WTC11 (cell line): ENCODE measurements at regions not wholly inside any gene's neighbourhood (a gene's known extent, or its start where the extent isn't known, plus 50 kb on each side); places are given as distances from the start of the nearest gene placed in this dataset.

Experiments
- ATAC-seq: fragments of 200-7000 bp; cut with Tn5 transposase; 2 replicates; pipeline ENCODE4 v1.10.0; 2021; ENCODE audit warnings: mild to moderate bottlenecking, moderate library complexity
- CTCF ChIA-PET: fragments of 300-600 bp; sonication (Branson Sonifier 250); formaldehyde crosslinking; loops from one replicate; lab custom pipeline; 2021; ENCODE audit warnings: antibody characterized with exemption; lab: Charles Lee
- POLR2A ChIA-PET: fragments of 350-600 bp; sonication (Branson Sonifier 250); formaldehyde crosslinking; loops from one replicate; lab custom pipeline; 2021; ENCODE audit warnings: antibody characterized with exemption; lab: Charles Lee
- DNase-seq: peaks from one replicate; pipeline ENCODE4 v3.0.0; 2021; ENCODE audit warnings: low spot score
- H3K27ac Mint-ChIP-seq: 2 replicates; pipeline ENCODE4 v1.8.0; 2021; ENCODE audit warnings: mixed read lengths
- H3K27me3 Mint-ChIP-seq: 2 replicates; pipeline ENCODE4 v1.8.0; 2021; ENCODE audit warnings: low read depth, mild to moderate bottlenecking, moderate library complexity, mixed read lengths
- H3K36me3 Mint-ChIP-seq: 2 replicates; pipeline ENCODE4 v1.8.0; 2021; ENCODE audit warnings: mixed read lengths
- H3K4me1 Mint-ChIP-seq: 2 replicates; pipeline ENCODE4 v1.8.0; 2022; ENCODE audit warnings: mixed read lengths
- H3K4me3 Mint-ChIP-seq: 2 replicates; pipeline ENCODE4 v1.8.0; 2021; ENCODE audit warnings: mild to moderate bottlenecking, moderate library complexity, mixed read lengths
- H3K9me3 Mint-ChIP-seq: 2 replicates; pipeline ENCODE4 v1.8.0; 2021; ENCODE audit warnings: mixed read lengths
- AR ChIP-seq: fragments of 250-450 bp; sonication (Bioruptor Pico); IDR thresholded peaks from 2 replicates; pipeline ENCODE4 v1.9.0; 2021; ENCODE audit warnings: mild to moderate bottlenecking
- ARID4B ChIP-seq: sonication (generic); formaldehyde crosslinking; IDR thresholded peaks from 2 replicates; pipeline ENCODE4 v1.8.0; 2023; ENCODE audit warnings: missing genetic modification reagents, mild to moderate bottlenecking, borderline replicate concordance
- CREM ChIP-seq: sonication (generic); formaldehyde crosslinking; IDR thresholded peaks from 2 replicates; pipeline ENCODE4 v1.8.1; 2022; ENCODE audit warnings: mild to moderate bottlenecking, missing genetic modification reagents, moderate library complexity
- FOXP4 ChIP-seq: sonication (generic); formaldehyde crosslinking; IDR thresholded peaks from 2 replicates; pipeline ENCODE4 v1.8.0; 2022; ENCODE audit warnings: mild to moderate bottlenecking, missing genetic modification reagents
- IRF2 ChIP-seq: sonication (generic); formaldehyde crosslinking; IDR thresholded peaks from 2 replicates; pipeline ENCODE4 v1.8.0; 2022; ENCODE audit warnings: low read depth, missing genetic modification reagents, borderline replicate concordance
- MXD4 ChIP-seq: fragments of 250-450 bp; sonication (Bioruptor Pico); IDR thresholded peaks from 2 replicates; pipeline ENCODE4 v1.8.0; 2021; ENCODE audit warnings: mild to moderate bottlenecking, moderate library complexity, borderline replicate concordance
- MYBL2 ChIP-seq: sonication (generic); formaldehyde crosslinking; IDR thresholded peaks from 2 replicates; pipeline ENCODE4 v1.8.1; 2023; ENCODE audit warnings: mild to moderate bottlenecking, moderate library complexity, missing genetic modification reagents
- NR1H2 ChIP-seq: sonication (generic); formaldehyde crosslinking; IDR thresholded peaks from 2 replicates; pipeline ENCODE4 v1.9.0; 2021; ENCODE audit warnings: mild to moderate bottlenecking, moderate library complexity, missing genetic modification reagents
- TP53 ChIP-seq: sonication (generic); formaldehyde crosslinking; IDR thresholded peaks from 2 replicates; pipeline ENCODE4 v1.8.1; 2023; ENCODE audit warnings: mild to moderate bottlenecking, missing genetic modification reagents
- ZNF138 ChIP-seq: sonication (generic); formaldehyde crosslinking; conservative IDR thresholded peaks from 2 replicates; pipeline ENCODE4 v1.8.1; 2022; ENCODE audit warnings: mild to moderate bottlenecking, moderate library complexity, missing genetic modification reagents
- TF ChIP-seq, protein P1 (sequence below): sonication (generic); formaldehyde crosslinking; IDR thresholded peaks from 2 replicates; pipeline ENCODE4 v1.8.0; 2023; ENCODE audit warnings: missing genetic modification reagents
- TF ChIP-seq, protein P2 (sequence below): sonication (generic); formaldehyde crosslinking; IDR thresholded peaks from 2 replicates; pipeline ENCODE4 v1.8.1; 2022; ENCODE audit warnings: mild to moderate bottlenecking, moderate library complexity, missing genetic modification reagents
- TF ChIP-seq, protein P3 (sequence below): sonication (generic); formaldehyde crosslinking; IDR thresholded peaks from 2 replicates; pipeline ENCODE4 v1.8.1; 2022; ENCODE audit warnings: low read depth, mild to moderate bottlenecking, moderate library complexity, missing genetic modification reagents, borderline replicate concordance
- TF ChIP-seq, protein P4 (sequence below): sonication (generic); formaldehyde crosslinking; IDR thresholded peaks from 2 replicates; pipeline ENCODE4 v1.8.1; 2022; ENCODE audit warnings: mild to moderate bottlenecking, missing genetic modification reagents, moderate library complexity, borderline replicate concordance

DNA sequence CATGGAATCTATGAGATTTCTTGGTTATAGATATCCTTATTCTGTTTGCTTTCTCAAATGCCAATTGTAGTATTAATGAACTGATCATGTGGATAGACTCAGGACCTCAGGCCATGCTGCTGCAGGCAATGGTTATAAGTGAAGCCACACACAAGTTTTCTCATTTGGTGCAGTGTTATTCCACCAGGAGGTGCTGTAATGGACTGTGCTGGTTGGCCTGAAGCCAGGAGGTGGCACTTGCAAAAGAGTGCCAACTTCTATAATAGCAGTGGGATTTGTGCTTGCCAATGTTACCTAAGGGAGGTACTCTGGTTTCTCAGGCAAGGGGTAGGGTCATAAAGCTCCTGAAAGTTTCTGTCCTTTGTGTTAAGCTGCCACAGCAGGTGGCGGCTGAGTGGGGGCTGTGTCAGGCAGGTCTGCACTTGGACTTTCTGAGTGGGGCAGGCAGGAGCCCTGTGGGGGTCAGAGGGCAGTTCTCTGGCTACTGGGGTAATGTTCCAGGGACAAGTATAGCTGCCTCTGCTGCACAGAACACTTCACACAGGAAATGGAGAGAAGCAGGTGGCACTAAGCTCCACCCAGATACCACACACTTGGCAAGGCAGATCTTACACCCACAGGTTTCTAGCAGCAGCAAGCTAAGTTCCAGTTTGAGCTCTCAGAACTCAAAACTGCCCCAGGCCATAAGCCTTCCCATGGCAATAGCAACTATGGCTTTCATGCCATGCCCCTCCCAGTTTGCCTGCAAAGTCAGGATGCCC lies 352.6 kb upstream of the CWC22 start (continued):
- TF ChIP-seq ARID4B (CRISPR knock-in tag), result no peak
- no peak for TF ChIP-seq FOXP4 (CRISPR knock-in tag)
- no peak for TF ChIP-seq NR1H2 (CRISPR knock-in tag)
- TF ChIP-seq, protein P1, sequence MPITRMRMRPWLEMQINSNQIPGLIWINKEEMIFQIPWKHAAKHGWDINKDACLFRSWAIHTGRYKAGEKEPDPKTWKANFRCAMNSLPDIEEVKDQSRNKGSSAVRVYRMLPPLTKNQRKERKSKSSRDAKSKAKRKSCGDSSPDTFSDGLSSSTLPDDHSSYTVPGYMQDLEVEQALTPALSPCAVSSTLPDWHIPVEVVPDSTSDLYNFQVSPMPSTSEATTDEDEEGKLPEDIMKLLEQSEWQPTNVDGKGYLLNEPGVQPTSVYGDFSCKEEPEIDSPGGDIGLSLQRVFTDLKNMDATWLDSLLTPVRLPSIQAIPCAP, result no peak
- no peak for TF ChIP-seq TP53
- TF ChIP-seq MXD4 (CRISPR knock-in tag), result no peak
- TF ChIP-seq MYBL2 (CRISPR knock-in tag), result no peak
- no peak for TF ChIP-seq IRF2 (CRISPR knock-in tag)
- TF ChIP-seq, protein P2, sequence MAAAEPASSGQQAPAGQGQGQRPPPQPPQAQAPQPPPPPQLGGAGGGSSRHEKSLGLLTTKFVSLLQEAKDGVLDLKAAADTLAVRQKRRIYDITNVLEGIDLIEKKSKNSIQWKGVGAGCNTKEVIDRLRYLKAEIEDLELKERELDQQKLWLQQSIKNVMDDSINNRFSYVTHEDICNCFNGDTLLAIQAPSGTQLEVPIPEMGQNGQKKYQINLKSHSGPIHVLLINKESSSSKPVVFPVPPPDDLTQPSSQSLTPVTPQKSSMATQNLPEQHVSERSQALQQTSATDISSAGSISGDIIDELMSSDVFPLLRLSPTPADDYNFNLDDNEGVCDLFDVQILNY (CRISPR knock-in tag), result no peak

DNA sequence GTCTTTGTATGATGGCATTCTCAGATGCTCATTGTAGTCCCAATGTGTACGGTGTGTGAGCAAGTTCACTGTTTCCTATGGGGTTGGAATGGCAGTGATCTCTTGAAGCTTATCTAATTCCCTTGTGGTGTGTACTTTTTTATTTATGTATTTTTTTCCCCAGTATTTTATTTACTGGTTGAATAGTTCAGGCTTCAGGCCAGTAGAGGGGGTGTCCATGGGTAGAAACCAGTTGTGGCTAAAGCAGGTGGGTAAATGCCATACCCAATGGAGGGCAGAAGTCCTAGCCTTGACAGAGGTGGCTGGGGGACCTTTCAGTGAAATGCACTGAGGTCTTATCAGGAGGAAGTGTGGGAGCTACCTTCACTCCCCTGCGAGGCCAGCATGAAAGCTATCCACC lies 351.4 kb upstream of the CWC22 start:
- POLR2A ChIA-PET, result no interaction called here

More for the DNA sequence above, 351.4 kb upstream of the CWC22 start:
- TF ChIP-seq, protein P3, sequence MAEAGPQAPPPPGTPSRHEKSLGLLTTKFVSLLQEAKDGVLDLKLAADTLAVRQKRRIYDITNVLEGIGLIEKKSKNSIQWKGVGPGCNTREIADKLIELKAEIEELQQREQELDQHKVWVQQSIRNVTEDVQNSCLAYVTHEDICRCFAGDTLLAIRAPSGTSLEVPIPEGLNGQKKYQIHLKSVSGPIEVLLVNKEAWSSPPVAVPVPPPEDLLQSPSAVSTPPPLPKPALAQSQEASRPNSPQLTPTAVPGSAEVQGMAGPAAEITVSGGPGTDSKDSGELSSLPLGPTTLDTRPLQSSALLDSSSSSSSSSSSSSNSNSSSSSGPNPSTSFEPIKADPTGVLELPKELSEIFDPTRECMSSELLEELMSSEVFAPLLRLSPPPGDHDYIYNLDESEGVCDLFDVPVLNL (CRISPR knock-in tag), result no peak
- TF ChIP-seq ZNF138 (no peak), AR (CRISPR knock-in tag) (no peak), CREM (CRISPR knock-in tag) (no peak)
- TF ChIP-seq, protein P4, sequence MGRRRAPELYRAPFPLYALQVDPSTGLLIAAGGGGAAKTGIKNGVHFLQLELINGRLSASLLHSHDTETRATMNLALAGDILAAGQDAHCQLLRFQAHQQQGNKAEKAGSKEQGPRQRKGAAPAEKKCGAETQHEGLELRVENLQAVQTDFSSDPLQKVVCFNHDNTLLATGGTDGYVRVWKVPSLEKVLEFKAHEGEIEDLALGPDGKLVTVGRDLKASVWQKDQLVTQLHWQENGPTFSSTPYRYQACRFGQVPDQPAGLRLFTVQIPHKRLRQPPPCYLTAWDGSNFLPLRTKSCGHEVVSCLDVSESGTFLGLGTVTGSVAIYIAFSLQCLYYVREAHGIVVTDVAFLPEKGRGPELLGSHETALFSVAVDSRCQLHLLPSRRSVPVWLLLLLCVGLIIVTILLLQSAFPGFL (CRISPR knock-in tag), result no peak
- 0 out of 2 replicates have a peak, but pooled peaks have one; percentile 26 for ATAC-seq
- peaks cover under 1% of the 10 kb centered on the region; the same call in 1 of the 2 replicates for H3K4me1 Mint-ChIP-seq
- H3K36me3 Mint-ChIP-seq, result no peaks in the 10 kb centered on the region
- no peaks in the 10 kb centered on the region for H3K9me3 Mint-ChIP-seq
- no peak overlapping the region for H3K4me3 Mint-ChIP-seq
- no peak overlapping the region for H3K27ac Mint-ChIP-seq
- DNase-seq, result no peak
- CTCF ChIA-PET, result interaction anchor here (1.1 kb wide), 1 partner anchor 65 kb away, joined by 3 read pairs; no protein-coding TSS in a partner anchor
- H3K27me3 Mint-ChIP-seq, result no peaks in the 10 kb centered on the region
